GM21723 (cell line): ENCODE measurements at regions not wholly inside any gene's neighbourhood (a gene's known extent, or its start where the extent isn't known, plus 50 kb on each side); places are given as distances from the start of the nearest gene placed in this dataset.
"Not testable (repeated sequence)": the region's sequence is repeated elsewhere in the genome, so short reads cannot be mapped to it uniquely, and the experiment has no call there.

Experiments
- ATAC-seq: cut with Tn5 transposase; IDR thresholded peaks from one replicate; pipeline ENCODE4 v1.9.1; 2021; ENCODE audit warnings: mild to moderate bottlenecking, moderate library complexity; ENCODE audit not compliant: unreplicated experiment

- no peak for ATAC-seq
Measured at GRCh38 chr17:72175787-72176515, 55.1 kb downstream of the SOX9 start.

DNA sequence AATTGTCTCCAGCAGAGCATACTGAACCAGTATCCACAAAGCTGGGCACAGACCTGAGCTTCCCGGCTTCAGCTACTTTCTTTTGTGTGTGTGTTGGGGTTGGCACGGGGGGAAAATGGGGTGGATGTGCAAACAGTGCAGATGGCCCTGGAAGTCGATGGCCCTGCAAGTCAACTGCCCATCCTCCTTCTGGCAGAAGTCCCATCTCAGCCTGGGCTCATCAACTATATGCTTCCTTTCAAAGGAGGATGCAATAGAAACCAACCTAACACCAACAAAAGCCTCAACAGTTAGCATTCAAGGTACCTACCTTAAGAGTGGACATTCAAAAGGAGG lies 55.7 kb downstream of the SOX9 start:
- ATAC-seq, result no peak

- ATAC-seq, result no peak
Measured at GRCh38 chr17:72176951-72177660, 56.3 kb downstream of the SOX9 start.

- no peak for ATAC-seq
Measured at GRCh38 chr17:72177738-72178137, 56.9 kb downstream of the SOX9 start.

DNA sequence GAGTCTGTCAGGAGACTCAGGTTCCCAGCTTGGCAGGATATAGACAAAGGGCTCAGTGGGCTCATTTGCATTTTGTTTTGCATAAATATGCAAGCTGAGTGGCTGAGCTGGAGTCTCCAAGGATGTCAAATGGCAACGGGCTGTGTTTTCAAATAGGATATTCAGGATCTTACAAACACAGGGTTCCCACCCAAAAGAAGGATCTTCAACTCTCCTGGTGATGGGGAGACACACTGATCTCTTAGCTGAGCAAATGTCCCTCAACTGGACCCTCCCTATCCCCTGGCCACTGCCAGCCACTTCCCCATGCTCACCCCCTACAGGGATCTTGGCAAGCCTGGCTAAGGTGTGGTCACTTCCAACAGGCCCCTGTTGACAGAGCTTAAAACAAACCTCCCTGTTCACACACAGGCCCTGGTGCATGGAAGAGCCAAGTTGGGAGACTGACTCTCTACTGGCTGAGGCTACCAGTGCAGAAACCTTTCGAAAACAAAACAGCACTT lies 61.6 kb downstream of the SOX9 start:
- ATAC-seq, result no peak

- ATAC-seq, result no peak
Measured at GRCh38 chr17:72183194-72183685, 62.4 kb downstream of the SOX9 start.

- no peak for ATAC-seq
Measured at GRCh38 chr17:72184805-72185204, 64.0 kb downstream of the SOX9 start.

DNA sequence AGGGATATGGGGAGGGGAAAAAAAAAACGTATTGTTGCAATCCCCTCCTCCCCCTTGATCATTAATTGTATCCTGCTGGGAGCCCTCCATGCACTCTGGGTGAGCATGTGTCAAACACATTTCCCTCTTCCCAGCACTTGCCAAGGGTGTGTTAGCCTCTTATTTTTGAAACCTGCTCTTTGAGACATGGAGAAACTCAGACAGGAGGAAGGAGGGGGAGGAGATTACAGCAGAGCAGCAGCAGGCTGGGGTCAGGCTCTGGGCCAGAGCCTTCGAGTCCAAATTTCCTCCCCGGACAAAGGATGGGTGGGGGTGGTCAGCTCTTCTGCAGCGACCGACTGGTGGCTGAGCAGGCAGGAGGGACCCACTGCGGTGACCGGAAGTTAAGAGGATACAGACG lies 64.7 kb downstream of the SOX9 start:
- no peak for ATAC-seq

DNA sequence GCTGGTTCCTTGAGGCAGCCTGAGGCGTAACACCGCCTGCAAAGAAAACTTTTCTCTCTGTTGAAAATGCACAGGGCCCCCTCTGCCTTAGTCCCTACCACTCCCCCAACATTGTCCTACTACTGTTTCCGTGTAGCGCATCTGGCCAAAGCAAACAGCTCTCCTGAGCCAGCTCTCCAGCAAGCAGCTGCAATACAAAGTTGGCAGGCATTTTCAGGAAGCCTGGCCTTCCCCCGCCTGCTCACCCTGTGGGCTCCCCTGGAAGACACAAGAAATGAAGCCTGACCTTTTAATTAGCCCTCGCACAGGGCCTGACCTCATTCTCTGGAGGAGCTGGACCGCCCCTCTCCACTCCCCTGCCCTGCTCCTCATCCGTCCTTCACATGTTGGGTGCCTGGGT lies 66.7 kb downstream of the SOX9 start:
- no peak for ATAC-seq

DNA sequence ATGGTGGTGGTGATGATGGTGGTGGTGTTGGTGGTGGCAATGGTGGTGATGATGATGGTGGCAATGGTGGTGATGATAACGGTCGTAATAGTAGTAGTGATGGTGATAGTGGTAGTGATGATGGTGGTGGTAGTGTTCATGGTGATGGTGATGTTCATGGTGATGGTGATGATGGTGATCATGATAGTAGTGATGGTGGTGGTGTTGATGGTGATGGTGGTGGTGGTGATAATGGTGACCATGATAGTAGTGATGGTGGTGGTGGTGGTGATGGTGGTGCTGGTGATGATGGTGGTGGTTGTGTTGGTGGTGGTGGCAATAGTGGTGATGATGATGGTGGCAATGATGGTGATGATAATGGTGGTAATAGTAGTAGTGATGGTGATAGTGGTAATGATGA lies 68.0 kb downstream of the SOX9 start:
- ATAC-seq, result no peak

DNA sequence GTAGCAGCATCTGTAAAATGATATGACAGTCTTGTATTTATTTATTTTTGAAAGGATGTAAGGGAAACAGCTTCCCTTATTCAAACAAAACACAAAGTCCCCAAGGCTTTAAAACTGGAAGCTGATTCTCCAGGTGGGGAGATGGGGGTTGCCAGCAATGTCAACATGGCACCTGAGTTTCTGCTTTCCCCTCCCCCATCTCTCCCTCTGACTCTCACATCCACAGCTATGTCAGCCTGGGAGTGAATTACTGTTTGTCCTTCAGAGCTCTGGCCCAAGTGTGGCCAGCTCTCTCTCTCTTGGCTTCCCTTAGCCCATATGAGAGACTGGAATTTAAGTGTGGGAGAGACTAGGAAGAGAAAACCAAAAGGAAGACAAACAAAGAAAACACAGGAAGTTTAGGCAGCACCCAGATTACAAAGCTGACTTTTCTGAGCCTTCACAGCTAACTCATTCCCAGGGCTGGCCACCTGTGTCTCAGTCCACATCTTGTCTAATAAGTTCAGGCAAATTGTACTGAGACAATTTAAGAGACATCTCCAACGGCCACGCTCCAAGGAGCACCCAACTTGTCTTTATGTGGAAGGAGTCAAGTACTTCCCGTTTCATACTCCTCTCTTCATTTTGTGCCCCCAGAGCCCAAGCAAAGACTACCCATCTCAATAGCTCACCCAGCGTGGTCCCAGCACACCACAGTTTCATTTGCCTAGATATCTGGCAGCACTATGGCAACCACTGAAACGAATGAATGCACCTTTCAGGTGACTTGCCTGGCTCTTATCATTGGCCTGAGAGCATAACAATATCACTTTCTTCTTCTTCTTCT lies 69.2 kb downstream of the SOX9 start:
- ATAC-seq, result no peak

DNA sequence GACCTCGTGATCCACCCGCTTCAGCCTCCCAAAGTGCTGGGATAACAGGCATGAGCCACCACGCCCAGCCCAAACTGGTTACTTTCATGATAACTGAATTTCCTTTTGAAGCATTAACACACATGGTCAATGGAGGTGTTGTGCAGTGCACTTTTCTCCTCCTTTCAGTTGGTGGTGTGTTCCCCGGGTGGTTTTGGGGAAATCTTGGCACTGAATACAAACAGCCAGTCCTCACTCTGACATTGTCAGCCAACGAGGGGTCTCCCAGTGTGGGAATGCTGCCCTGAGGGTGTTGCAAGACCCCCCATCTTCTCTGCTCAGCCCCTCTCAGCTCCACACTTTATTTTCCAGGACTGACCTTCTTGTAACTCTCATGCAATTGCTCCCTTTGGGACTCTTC lies 70.5 kb downstream of the SOX9 start:
- ATAC-seq, result no peak

DNA sequence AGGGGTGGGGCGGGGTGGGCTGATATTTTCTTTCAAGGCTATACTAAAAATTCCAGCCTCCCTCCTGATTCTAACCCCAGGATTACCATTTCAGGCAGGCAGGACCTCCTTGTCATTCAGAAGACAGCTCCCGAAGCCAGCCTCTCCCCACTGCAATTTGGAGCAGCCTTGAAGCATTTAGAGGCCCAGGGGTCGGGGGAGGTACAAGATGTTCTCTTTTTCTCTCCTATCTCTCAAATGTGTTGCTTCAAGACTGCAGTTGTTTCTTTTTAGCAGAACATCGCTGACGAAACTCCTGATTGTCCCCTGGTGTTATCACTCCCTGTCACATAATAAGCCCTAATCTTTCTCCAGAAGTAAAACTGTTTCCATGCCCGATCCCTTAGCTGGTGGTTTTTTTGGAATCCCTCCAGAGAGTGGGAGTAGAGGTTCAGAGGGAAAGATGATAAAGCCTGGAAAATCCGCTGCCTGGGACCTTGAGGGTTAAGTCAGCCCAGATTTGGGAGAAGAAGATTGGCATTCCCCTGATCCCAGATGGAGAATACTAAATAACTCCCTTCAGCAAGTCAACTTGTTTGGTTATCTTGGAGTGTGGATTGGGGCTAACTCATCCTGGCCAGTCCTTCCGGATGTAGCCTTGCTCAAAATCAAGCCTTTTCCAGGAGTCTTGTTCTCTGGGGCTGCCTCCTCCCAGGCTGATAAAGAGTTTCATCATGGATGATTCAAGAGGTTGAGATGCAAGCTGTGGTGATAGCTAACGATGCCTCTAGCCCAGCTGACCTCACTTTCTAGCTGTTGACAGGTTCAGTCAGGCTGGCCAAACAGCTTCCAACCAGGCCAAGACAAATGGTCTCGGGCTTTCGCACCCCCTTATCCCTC lies 71.3 kb downstream of the SOX9 start:
- ATAC-seq, result no peak

GRCh38 chr17:72192800-72193192 lies 72.0 kb downstream of the SOX9 start:
- ATAC-seq, result no peak

DNA sequence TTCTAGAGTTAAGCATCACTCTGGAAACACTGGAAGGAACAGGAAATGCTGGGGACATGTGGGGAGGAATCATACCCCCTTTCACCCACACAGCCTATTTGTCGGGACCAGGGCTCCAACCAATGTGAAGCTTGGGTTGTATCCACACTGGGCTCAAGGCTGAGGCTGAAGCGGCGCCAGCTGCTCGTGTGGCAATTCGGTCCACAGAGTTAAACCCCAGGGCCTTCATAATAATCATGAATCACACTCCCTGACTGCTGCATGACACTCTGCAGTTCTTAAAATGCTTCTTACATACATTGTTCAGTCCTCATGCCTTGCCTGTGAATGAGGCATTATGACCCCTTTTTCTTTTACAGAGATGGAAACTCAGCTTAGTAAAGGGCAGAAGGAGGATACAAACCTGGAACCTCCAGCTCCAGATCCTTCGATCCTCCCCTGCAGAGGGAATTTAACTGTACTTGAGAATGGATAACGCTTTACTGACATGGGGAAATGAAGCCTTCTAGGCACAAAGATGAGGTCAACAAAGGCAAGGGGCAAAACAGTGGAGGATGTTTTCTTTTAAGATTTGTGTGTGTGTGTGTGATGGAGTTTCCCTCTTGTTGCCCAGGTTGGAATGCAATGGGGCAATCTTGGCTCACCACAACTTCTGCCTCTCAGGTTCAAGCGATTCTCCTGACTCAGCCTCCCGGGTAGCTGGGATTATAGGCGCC lies 72.7 kb downstream of the SOX9 start:
- ATAC-seq, result no peak

GRCh38 chr17:72194107-72194440 lies 73.3 kb downstream of the SOX9 start:
- not testable (repeated sequence) for ATAC-seq

- no peak for ATAC-seq
Measured at GRCh38 chr17:72199256-72199655, 78.4 kb downstream of the SOX9 start.

DNA sequence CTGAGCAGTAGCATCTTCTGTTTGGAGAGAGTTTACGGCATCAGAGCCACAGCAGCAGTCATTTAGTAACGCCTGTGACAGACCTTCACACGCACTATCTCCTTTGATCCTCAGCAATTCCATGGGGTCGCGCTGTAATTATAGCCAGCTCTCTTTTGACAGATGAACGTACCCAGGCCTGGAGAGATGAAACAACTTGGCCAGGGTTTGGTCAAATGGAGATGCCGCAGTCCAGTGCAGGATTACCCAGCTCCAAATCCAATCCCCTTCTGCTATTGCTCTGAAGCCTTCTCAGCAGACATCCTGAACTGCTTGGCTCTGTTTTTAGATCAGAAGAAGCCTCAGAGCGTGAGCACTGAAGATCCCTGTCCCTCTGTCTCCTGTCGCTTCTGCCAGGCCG lies 83.9 kb downstream of the SOX9 start:
- ATAC-seq, result no peak

GRCh38 chr17:72205357-72205756 lies 84.5 kb downstream of the SOX9 start:
- no peak for ATAC-seq

DNA sequence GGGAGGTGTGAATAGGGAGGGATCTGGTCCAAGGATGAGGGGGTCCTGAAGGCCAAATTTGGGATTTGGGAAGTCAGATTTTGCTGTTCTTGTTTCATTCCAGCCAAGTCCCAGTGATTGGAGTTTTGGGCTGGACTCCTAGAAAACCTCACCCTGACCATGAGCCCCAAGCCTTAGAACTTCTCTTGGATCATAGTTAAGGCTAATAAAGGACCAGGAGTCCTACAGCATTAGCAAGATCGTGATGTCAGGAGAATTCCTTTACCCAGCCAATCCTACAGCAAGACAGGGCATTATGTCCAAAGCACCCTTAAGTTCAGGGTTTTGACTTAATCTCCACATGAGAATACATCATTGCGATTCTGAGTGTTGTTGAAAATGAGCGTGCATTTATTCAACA lies 85.0 kb downstream of the SOX9 start:
- no peak for ATAC-seq
